NCI-H226 (cell line): ENCODE measurements at regions not wholly inside any gene's neighbourhood (a gene's known extent, or its start where the extent isn't known, plus 50 kb on each side); places are given as distances from the start of the nearest gene placed in this dataset.

Experiments
- DNase-seq: peaks from one replicate; pipeline ENCODE4 v3.0.0-alpha.2; 2015

GRCh38 chr4:119816473-119816872 lies 187.9 kb upstream of the PDE5A start:
- no peak for DNase-seq

DNA sequence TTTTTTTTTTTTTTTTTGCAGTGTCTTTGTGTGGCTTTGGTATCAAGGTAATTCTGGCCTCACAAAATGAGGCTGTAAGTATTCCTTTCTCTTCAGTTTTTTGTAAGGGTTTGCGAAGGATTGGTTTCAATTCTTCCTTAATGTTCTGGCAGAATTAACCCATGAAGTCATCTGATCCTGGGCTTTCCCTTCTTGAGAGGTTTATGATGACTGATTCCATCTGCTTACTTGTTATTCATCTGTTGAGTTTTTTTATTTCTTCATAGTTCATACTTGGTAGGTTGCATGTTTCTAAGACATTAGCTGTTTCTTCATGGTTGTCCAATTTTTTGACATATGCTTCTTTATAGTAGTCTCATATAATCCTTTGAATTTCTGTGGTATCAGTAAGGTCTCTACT lies 181.4 kb upstream of the PDE5A start:
- DNase-seq: no peak

DNA sequence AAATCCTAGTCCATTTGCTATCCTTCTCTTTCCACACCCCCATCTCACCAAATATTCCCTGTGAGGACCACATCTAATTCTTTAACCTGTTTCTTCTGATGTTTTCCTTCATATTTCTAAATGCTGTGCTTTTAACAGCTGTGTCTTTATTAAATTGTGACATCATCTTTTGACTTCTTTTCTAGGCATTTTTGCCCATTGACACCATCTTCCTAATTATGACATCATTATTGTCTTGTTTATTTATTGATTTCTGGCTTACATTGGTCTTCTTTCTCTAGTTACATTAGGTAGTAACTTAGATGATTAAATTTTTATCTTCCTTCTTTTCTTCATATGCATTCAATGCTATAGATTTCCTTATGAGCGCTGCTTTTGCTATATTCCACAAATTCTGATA lies 175.8 kb upstream of the PDE5A start:
- DNase-seq: no peak

DNA sequence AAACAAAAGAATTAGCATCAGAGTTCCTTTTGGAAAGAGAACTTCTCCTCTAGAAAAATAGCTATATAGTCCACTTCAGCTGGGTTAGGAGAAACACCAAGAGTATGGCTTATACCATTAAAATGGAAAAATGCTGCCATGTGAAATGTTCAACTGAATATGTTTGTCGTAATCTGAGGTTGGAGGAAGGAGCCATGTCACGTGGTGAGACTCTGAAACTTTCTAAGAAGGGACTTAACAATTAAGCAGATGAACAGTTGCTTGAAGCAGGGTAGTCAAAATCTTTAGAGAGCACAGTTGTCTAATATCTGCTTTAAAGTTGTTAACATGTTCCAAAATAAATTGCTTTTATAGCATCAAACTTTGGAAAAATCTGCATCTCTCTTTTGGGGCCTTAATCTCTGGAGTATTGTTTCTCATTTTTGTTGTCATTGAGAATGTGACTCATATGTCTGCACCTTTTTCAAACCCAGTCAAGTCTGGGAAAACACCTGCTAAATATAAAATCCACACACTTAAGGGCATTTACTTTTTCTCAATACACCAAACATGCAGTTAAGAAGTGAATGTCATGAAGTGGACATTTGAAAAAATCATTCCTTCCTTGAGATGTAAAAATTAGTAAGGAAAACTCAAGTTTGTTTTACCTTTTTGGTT lies 168.8 kb upstream of the PDE5A start:
- DNase-seq: no peak

DNA sequence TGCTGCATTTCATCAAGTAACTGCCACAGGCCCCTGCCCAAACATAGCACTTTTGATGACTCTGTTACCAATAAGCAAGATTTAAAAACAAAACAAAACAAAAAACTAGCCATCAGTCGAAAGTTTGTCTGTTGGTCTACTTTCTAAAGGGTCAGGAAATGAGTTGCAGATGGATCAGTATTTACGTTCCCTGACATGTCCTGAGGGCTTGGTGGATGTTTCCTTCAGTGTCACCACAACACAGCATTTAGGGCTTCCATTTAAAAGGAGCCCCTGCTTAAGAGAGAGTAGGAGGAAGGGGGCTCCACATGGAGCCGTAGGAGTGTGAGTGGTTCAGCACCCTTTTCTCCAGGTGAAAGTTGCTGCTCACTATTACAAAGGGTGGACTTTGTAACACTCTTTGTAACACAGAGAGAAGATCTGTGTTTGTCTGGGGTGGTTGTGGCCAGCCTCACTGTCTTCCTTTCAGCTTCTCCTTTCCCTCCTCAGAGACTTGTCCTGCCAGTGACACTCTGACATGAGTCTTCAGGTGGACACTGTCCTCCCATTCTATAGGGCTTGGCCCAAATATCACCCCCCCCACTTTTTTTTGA lies 167.5 kb upstream of the PDE5A start:
- DNase-seq: no peak

DNA sequence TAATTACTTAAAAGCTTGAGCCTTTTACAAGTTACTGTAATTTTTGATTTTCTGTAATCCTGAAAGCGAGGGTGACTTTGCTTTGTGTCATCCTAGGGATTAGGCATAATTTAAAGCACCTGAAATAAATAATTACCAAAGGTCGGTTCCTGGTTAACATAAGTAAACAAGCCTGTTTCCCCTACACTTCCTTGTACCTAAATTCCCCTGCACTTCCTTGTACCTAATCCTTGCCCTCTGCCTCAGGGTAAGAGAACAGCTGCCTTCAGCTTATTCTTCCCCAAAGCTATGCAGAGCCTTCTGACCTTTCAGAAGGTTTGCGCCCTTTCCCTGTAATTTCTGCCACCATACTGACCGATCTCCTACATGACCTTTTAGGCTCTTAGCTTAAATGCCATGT lies 166.1 kb upstream of the PDE5A start:
- DNase-seq: no peak

DNA sequence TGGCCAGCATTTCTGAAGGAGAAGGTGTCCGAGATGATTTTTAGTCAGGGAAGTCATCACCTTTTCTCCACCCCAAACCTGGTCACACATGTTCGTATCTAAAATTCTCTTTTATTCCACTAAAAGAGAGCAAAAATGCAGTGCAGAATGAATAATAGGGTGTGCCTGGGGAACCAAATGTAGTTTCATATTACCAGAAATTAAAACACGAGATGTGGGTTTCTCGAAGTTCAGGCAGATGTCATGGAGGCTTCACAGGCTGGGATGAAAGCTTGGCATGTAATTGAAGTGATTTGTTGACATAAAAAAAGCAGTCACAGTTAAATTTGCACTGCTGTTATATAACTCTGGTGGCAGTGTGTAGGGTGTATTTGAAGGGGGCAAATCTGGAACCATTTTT lies 165.5 kb upstream of the PDE5A start:
- no peak for DNase-seq

DNA sequence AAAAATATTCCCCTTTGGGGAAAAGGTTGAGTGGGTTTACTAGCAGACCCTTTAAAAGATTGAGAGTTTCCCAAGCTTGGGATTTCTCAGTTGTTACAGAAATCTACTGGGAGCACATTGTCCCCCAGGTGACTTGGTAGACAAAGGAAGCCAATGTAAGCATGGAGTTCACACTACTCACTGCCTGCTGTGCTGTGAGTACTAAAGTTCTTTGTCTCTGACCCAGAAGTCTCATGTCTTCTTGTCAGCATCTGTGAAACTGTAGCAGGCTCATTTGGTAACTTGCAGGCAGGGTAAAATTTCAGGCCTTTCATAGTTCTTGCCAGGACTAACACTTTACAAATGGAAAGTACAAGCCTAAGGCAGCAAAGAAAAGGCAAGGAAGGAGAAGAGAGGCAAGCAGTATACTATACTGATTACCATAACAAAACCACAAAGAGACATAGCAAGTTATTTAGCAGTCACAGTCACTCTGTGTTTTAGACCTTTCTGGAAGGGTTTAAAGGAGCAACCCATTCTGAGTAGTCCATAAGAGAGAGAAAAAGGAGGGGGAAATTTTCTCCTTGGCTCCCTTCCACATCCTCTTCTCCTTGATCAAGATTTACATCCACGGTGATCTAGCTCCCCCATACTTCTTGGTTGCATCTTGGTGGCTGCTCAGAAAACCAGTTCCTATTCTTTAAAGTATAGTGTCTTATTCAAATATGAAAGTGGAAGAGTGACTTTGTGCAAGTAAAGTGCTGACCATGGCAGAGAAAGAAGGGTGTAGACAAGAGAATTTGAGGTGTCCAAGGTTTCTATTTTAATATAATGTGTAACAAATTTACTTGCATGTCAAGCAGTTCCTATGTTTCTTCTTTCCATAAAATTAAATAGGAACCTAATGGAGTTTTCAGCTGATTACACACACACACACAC lies 160.0 kb upstream of the PDE5A start:
- DNase-seq: no peak

- DNase-seq: no peak
Observed at GRCh38 chr4:119785963-119786362, 157.4 kb upstream of the PDE5A start.

DNA sequence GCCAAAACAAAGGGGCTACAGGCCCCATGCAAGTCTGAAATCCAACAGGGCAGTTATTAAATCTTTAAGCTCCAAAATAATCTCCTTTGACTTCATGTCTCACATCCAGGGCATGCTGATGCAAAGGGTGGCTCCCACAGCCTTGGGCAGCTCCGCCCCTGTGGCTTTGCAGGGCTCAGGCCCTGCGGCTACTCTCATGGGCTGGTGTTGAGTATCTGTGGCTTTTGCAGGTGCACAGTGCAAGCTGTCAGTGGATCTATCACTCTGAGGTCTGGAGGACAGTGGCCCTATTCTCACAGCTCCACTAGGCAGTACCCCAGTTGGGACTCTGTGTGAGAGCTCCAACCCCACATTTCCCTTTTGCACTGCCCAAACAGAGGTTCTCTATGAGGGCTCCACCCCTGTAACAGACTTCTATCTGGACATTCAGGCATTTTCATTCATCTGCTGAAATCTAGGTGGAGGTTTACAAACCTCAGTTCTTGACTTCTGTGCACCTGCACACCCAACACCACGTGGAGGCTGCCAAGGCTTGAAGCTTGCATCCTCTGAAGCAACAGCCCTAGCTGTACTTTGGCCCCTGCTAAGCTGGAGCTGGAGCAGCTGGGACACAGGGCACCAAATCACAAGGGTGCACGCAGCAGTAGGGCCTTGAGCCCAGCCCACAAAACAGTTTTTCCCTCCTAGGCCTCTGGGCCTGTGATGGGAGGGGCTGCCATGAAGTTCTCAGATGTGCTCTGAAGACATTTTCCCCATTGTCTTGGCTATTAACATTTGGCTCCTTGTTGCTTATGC lies 154.8 kb upstream of the PDE5A start:
- no peak for DNase-seq

DNA sequence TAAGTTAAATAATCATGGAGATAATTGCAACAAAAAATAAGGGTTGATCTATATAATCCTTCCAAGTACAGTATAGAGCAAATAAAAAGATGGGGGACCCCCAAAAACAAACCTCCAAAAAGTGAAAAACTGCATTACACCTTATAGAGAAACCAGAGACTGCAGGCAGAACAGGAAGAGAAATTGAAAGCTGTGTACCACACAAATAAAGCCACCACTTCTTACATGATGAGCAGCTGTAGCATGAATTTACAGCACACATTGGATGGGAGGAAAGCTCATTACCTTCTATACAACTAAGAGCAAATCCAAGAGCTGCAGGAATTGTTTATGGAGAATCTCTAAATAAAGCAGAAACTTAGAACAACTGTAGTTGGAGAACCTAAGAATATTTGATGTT lies 152.4 kb upstream of the PDE5A start:
- DNase-seq: no peak

DNA sequence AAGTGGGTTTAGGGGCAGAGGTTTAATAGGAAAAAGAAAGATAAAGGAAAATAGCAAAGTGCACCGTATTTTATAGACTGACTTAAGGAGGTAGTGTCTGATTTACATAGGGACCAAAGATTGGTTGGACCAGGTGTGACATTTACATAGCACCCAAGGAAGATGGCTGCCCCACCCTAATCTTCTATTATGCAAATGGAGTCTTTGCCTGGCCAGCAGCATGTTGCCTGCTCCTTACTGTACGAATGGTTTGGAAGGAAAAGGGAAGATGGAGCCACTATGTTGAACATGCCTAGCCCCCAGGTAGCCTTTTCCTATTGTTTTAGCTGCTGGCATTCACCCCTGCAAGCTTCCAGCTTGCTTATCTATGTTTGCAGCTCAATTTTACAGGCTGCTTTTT lies 146.2 kb upstream of the PDE5A start:
- no peak for DNase-seq

DNA sequence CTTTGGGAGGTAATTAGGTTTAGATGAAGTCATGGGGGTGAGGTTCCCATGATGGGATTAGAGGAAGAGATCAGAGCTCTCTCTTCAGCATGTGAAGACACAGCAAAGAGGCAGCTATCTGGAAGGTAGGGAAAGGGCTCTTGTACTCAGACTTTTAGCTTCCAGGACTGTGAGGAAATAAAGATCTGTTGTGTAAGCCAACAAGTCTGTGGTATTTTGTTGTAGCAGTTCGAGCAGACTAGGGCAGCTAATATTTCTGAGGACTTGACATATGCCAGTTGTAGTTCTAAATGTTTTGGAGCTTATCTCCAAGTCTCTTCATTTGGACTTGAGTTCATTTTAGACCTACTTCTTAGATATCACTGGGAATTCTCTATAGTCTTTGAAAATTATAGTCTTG lies 137.3 kb upstream of the PDE5A start:
- no peak for DNase-seq

DNA sequence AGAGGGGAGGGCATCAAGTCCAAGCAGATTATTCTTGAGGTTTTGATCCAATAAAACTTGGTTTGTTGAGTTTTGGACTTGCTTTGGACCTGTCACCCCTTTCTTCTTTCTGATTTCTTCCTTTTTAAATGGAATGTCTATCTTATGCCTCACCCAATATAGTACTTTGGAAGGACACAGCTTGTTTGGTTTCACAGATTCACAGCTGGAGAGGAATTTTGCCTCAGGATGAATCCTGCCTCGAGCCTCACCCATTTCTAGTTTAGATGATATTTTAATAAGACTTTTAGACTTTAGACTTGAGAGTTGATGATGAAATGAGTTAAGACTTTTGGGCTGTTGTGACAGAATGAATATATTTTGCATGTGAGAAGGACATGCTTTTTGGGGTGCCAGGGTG lies 136.9 kb upstream of the PDE5A start:
- no peak for DNase-seq

DNA sequence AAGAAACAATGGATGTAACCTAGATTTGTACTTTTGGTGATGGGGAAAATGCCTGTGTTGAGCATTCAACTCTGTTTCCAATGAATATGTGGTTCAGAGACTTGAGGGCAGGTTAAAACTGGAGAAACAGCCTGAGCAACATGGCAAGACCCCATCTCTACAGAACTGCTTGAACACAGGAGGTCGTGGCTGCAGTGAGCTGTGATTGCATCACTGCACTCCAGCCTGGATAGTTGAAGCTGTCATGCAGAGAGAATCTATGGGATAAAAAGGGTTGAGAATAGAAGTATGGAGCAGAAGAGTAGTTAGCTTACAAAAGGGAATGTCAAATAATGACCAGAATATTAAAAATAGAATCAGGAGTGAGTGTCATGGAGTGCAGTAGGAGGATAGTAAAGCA lies 134.8 kb upstream of the PDE5A start:
- DNase-seq: no peak

GRCh38 chr4:119755599-119755998 lies 127.0 kb upstream of the PDE5A start:
- DNase-seq: no peak

GRCh38 chr4:119752936-119753335 lies 124.3 kb upstream of the PDE5A start:
- DNase-seq: no peak

GRCh38 chr4:119750771-119751170 lies 122.2 kb upstream of the PDE5A start:
- peak; percentile 40 for DNase-seq

DNA sequence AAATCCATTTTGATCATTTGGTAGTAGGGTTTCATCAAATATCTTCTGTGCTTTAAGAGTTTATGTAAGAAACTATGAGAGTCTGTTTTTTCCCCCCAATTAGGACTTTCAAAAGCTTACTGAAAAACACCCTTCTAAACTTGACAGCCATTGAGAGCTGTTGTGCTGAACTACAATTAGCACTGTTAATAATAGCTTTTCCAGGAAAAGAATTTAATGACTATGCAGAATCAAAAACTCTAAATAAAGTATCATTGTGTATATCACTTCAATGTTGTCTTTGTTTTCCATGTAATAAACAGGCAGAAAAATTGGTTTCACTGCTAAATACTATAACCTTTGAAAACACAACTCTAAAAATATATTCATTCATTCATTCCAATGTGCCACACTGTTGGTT lies 121.4 kb upstream of the PDE5A start:
- DNase-seq: no peak

DNA sequence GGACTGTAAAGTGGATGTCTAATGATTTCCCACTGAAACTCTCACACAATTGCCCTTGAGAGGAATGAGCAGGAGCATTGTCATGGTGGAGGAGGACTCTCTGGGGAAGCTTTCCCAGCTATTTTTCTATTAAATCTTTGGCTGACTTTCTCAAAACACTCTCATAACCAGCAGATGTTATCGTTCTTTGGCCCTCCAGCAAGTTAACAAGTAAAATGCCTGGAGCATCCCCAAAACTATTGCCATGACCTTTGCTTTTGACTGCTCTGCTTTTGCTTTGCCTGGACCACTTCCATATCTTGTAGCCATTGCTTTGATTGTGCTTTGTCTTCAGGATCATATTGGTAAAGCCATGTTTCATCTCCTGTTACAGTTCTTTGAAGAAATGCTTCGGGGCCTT lies 120.2 kb upstream of the PDE5A start:
- DNase-seq: no peak

DNA sequence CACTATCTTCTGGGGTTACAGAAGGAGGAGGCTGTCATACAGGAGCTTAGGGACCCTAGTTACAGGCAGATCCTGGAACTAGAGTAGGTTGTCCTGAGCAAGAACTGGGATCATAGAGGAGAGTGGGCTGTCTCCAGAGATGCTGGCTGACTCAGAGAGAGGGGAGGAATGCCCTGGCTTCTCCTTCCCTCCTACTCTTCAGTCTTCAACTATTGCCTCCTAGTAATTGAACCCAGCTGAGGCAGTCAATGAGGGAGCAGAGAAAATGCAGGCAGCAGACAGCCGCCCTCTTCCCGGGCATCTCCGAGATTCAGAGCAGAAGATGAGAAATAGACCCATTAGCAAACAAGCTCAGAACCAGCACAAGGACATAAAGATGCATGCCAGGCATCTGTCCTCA lies 118.3 kb upstream of the PDE5A start:
- DNase-seq: no peak

DNA sequence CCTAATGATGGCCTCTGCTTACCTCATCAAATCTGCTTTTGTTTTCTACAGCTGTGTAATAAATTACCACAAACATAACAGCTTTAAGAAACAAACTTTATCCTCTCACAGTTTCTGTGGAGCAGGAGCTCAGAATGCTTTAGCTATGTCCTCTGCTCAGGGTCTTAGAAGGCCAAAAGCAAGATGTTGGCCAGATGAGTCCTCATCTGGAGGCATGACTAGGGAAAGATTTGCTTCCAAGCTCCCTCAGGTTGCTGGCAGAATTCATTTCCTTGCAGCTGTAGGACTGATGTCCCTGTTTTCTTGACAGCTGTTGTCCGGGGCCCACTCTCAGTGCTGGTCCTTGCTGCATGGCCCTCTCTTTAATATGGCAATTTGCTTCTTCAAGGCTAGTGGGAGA lies 116.7 kb upstream of the PDE5A start:
- DNase-seq: no peak

DNA sequence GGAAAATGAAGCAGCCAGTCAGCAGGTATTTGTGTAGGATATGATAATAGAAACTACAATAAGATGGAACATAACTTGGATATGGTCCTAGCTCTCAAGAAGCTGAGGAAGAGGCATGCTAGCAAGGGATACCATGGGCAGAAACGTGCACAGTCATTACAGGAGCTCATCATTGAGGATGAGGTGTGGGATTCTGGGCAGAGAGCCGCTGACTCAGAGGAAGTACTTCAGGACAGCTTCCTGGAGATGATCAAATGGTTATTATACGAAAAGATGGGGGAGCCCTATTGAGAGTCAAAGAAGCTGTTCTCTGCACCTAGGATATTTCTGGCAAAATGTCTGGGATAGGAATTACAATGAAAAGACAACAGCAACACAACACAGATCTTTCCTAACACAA lies 116.0 kb upstream of the PDE5A start:
- DNase-seq: no peak
